ENCODE measurements at regions not wholly inside any gene's neighbourhood (a gene's known extent, or its start where the extent isn't known, plus 50 kb on each side); places are given as distances from the start of the nearest gene placed in this dataset.

DNA sequence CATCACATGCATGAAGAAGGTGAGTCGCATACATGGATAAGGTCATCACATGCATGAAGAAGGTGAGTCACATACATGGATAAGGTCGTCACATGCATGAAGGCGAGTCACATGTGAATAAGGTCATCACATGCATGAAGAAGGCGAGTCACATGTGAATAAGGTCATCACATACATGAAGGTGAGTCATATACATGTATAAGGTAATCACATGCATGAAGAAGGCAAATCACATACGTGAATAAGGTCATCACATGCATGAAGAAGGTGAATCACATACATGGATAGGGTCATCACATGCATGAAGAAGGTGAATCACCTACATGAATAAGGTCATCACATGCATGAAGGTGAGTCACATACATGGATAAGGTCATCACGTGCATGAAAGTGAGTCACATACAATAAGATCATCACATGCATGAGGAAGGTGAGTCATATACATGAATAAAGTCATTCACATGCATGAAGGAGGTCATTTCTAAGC is 105.1 kb upstream of the SDK2 start:
- POLR2A ChIA-PET: no interaction called here
- H3K36me3 Mint-ChIP-seq (ENCODE audit: low read depth): no peaks in the 10 kb centered on the region

DNA sequence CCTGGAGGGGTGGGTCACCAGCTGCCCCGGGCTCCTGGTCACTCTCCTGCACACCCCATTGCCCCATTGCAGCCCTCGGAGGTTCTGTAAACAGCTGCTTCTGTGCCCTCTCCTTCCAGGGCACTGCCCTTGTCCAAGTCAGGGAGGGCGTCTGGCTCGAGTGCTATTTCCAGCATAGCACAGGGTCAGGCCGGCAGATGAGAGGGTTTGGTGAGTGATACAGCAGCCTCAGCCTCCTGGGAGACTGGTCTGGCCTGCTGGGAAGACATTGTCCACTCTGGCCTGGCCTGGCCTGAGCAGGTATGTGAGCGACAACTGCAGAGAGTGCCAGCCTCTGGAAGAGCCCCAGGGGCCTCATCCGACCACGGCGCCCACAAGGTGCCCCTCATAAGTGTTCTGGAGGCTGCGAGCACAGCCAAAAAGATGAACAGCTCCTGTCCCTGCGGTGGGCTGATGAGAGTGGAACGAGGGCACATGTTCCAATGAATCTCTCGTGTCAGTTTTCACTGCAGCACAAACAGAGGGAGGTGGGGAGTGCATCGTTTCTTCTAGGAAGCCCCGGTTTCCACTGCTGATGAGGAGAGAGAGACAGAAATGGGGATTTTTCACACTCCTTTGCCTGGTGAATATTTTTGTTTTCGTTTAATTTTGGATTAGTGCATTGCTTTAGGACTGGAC is 105.8 kb upstream of the SDK2 start:
- ChIA-PET CTCF (interaction anchor here (1.3 to 1.4 kb wide), 2 partner anchors 9 to 20 kb away, joined by 3 read pairs; no protein-coding TSS in a partner anchor), POLR2A (no interaction called here)
- Mint-ChIP-seq H3K27me3 (peaks cover 4% of the 10 kb centered on the region), H3K9me3 (no peaks in the 10 kb centered on the region), H3K4me3 (no peak overlapping the region), H3K36me3 (ENCODE audit: low read depth) (no peaks in the 10 kb centered on the region), H3K4me1 (no peaks in the 10 kb centered on the region), H3K27ac (no peak overlapping the region)
- no peak for DNase-seq

More for the DNA sequence above, 105.1 kb upstream of the SDK2 start:
- no peak for DNase-seq
- Mint-ChIP-seq H3K4me3 (no peak overlapping the region), H3K27ac (no peak overlapping the region), H3K27me3 (no peaks in the 10 kb centered on the region), H3K4me1 (no peaks in the 10 kb centered on the region), H3K9me3 (no peaks in the 10 kb centered on the region)
- CTCF ChIA-PET: interaction anchor here (1.3 to 1.4 kb wide), 2 partner anchors 10 to 21 kb away, joined by 3 read pairs; no protein-coding TSS in a partner anchor

DNA sequence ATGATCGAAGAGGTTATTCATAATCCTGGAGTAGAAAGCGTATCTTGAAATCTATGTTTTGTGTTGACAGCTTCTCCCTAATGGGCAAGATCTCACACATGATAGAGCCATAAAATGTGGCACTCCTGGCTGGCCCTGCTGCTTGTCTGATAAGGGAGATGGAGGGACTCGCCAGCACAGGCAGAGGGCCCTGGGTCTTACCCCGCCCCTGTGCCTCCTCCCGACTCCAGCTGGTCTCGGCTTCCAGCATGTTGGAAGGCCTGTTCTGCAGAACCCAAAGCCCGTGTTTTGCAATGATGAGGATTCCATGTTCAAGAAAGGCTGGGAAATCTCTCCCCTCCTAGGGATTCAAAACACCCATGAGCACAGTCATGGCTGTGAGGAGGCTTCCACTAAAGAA is 106.7 kb upstream of the SDK2 start:
- H3K4me1 Mint-ChIP-seq: no peaks in the 10 kb centered on the region
- no peak overlapping the region for H3K4me3 Mint-ChIP-seq
- no peaks in the 10 kb centered on the region for H3K9me3 Mint-ChIP-seq
- H3K36me3 Mint-ChIP-seq (ENCODE audit: low read depth): no peaks in the 10 kb centered on the region
- no peak overlapping the region for H3K27ac Mint-ChIP-seq
- H3K27me3 Mint-ChIP-seq: peaks cover 4% of the 10 kb centered on the region
- ChIA-PET POLR2A (no interaction called here), CTCF (interaction anchor here (1.3 kb wide), 1 partner anchor 8 kb away, joined by 3 read pairs; no protein-coding TSS in a partner anchor)
- DNase-seq: no peak

DNA sequence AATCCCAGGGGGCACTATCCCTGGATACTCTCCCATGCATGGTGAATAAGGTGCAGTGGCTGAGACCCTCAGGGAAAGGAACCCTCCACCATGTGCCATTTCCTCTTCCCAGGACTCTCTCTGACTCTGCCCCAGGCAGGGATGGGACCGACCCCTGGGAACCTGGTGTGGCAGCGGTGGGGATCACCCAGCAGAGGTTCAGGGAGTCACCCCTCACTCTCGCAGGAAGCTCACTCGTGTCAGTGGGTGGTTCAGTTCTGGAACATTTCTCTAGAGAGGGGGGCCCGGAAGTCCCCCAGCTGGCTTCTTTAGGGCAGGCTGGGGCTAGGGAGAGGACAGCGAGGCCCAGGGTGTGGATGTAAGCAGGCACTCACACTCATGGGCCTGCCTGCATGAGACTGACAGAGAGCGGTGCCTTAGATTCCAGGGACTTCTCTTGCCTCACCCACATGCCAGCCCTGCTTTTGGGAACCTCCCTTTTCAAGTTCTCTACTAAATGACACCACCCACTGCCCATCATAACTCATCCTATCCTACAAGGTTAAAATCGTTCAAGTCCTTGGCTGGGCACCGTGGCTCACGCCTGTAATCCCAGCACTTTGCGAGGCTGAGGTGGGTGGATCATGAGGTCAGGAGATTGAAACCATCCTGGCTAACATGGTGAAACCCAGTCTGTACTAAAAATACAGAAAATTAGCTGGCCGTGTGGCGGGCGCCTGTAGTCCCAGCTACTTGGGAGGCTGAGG is 109.7 kb upstream of the SDK2 start:
- no peak overlapping the region for H3K4me3 Mint-ChIP-seq
- peaks cover 4% of the 10 kb centered on the region for H3K27me3 Mint-ChIP-seq
- POLR2A ChIA-PET: no interaction called here
- H3K9me3 Mint-ChIP-seq: peaks cover 2% of the 10 kb centered on the region
- no peak overlapping the region for H3K27ac Mint-ChIP-seq
- peaks cover 6% of the 10 kb centered on the region for H3K4me1 Mint-ChIP-seq
- DNase-seq: no peak
- H3K36me3 Mint-ChIP-seq (ENCODE audit: low read depth): no peaks in the 10 kb centered on the region
- CTCF ChIA-PET: no interaction called here

DNA sequence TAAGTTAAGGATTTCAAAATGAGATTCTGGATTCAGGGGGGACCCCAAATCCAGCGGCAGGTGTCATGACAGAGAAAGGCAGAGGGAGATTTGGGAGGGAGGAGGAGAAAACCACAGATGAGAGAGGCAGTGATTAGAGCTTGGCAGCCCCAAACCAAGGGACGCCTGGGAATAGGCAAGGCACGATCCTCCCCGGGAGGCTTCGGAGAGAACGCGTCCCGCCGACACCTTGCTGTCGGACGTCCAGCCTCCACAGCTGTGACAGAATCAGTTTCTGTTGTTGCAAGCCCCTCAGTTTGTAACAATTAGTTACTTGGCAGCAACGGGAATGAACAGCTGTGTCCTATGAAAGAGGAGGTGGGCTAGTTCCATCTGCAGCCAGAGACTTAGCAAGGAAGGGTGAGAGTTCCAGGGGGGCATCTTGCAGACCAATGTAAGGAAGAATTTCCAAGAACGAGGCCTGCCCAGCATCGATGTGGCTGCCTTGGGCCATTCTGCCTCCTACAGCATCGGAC is 110.7 kb upstream of the SDK2 start:
- Mint-ChIP-seq H3K27ac (peak overlapping the region; percentile 25), H3K4me1 (peaks cover 6% of the 10 kb centered on the region), H3K4me3 (no peak overlapping the region), H3K27me3 (peaks cover 4% of the 10 kb centered on the region), H3K9me3 (peaks cover 2% of the 10 kb centered on the region), H3K36me3 (ENCODE audit: low read depth) (no peaks in the 10 kb centered on the region)
- ChIA-PET POLR2A (no interaction called here), CTCF (no interaction called here)
- DNase-seq: no peak

DNA sequence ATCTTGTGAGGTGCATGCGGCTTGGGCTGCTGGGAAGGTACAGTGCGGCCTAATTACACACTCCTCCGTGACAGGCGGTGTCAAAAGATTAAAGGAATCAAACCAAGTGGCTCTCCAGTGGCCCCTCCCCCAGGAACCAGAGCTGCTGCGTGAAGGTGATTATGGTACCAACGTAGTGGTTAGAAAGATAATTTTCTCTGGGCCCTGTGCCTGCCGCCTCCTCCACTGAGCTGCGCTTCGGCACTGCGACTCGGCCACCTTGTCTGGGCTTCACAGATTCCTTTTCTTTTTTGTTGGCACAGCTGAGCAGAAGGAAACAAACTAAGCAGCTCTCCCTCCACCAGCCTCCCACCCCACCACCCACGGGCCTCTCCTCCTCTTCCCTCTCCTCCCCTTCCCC is 113.2 kb upstream of the SDK2 start:
- no peak overlapping the region for H3K27ac Mint-ChIP-seq
- peaks cover 6% of the 10 kb centered on the region for H3K4me1 Mint-ChIP-seq
- peaks cover 4% of the 10 kb centered on the region for H3K27me3 Mint-ChIP-seq
- DNase-seq: no peak
- ChIA-PET CTCF (no interaction called here), POLR2A (no interaction called here)
- H3K4me3 Mint-ChIP-seq: no peak overlapping the region
- peaks cover 2% of the 10 kb centered on the region for H3K9me3 Mint-ChIP-seq
- H3K36me3 Mint-ChIP-seq (ENCODE audit: low read depth): no peaks in the 10 kb centered on the region

DNA sequence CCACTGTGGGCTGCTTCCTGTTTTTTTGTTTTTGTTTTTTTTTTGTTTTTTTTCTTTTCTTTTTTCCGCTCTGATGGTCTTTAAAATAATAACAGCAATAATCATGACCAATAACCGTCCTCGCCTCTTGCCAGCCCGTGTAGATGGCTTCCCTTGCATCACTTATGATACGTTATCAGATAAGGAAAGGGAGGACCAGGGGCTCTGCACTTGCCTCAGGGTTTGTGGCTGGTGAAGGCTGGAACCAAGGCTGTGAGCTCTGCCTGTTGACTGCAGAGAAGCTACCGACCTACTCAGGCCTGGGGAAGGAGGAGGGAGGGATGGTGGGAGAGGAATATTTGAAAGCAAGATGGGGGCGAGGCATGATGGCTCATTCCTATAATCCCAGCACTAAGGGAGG is 114.0 kb upstream of the SDK2 start:
- H3K4me3 Mint-ChIP-seq: no peak overlapping the region
- H3K27me3 Mint-ChIP-seq: peaks cover 4% of the 10 kb centered on the region
- H3K9me3 Mint-ChIP-seq: peaks cover 2% of the 10 kb centered on the region
- DNase-seq: no peak
- H3K27ac Mint-ChIP-seq: no peak overlapping the region
- no peaks in the 10 kb centered on the region for H3K36me3 Mint-ChIP-seq (ENCODE audit: low read depth)
- CTCF ChIA-PET: interaction anchor here (0.7 kb wide), 1 partner anchor 11 kb away, joined by 3 read pairs; no protein-coding TSS in a partner anchor
- POLR2A ChIA-PET: no interaction called here
- peaks cover 6% of the 10 kb centered on the region for H3K4me1 Mint-ChIP-seq

DNA sequence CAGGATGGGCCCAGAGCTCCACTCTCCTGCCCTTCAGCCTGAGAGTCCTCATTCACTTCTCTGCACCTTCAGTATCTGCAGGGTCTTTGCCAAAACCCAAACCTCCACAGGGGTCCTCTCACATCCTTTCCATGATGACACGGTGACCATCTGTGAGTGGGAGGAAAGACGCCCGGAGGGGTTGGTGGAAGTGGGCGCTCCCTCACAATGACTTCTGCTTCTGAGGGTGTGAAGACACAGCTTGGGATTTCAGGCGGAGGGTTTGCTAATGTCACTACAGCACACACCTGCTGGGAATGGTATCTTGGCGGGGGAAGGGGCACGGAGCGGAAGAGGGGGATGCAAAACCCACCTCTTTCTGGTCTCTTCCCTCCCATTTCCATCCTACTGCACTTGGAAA is 115.1 kb upstream of the SDK2 start:
- CTCF ChIA-PET: interaction anchor here (0.7 to 0.9 kb wide), 2 partner anchors 9 to 71 kb away, joined by 3 to 4 read pairs; no protein-coding TSS in a partner anchor
- Mint-ChIP-seq H3K27ac (no peak overlapping the region), H3K4me3 (no peak overlapping the region), H3K36me3 (ENCODE audit: low read depth) (no peaks in the 10 kb centered on the region), H3K9me3 (peaks cover 2% of the 10 kb centered on the region), H3K27me3 (peaks cover 4% of the 10 kb centered on the region), H3K4me1 (peaks cover 6% of the 10 kb centered on the region)
- DNase-seq: no peak
- POLR2A ChIA-PET: no interaction called here

DNA sequence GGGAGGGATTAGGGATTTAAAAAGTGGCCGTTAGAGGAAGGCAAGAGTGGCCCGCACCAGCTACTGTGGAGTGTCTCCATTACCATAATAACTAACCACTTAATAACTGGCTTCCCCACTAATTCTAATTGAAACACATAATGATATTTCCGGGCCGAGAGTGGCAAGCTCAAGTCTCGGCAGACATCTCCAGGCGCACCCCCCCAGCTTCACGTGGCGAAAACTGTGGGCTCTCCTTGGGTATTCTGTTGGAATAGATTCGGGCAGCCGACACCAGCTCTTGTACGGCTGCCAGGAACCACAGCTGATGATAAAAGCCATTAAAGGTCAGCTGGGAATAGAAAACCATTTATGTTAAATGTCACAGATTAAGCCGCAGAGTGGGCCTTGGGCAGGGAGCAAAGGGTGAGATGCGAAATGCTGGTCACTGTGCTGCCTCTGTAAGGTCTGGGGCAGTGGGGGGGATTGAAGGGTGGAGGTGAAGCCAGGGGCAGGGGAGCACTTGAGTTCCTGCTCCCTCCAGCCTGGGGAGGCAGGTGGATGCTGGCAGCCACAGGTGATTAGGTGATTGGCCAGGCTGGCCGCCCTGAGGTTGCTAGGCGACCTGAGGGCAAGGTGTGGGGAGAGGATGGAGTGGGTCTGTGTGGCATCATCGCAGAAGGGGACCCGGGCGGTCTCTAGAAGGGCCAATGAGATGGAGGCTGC is 115.6 kb upstream of the SDK2 start:
- POLR2A ChIA-PET: no interaction called here

DNA sequence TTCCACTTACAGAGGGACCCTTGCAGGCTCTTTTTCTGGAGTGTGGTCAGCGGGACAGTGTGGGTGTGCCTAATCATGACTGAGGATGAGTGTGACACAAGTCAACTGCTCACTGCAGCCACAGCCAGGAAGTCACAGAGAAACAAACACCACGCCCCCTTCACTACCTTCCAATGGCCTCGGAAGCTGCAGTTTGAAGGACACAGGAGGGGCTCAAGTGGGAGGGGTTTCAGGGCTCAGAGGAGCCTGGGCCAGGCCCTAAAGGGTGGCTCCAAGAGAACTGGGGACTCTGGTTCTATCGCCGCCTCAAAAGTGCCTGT is 116.2 kb upstream of the SDK2 start:
- peaks cover 6% of the 10 kb centered on the region for H3K4me1 Mint-ChIP-seq
- H3K4me3 Mint-ChIP-seq: no peak overlapping the region
- H3K27ac Mint-ChIP-seq: no peak overlapping the region
- H3K9me3 Mint-ChIP-seq: peaks cover 2% of the 10 kb centered on the region
- no peaks in the 10 kb centered on the region for H3K27me3 Mint-ChIP-seq
- H3K36me3 Mint-ChIP-seq (ENCODE audit: low read depth): no peaks in the 10 kb centered on the region
- POLR2A ChIA-PET: no interaction called here
- no peak for DNase-seq
- CTCF ChIA-PET: no interaction called here

More for the DNA sequence above, 115.6 kb upstream of the SDK2 start:
- no peak for DNase-seq
- H3K4me1 Mint-ChIP-seq: peaks cover 6% of the 10 kb centered on the region
- no peaks in the 10 kb centered on the region for H3K27me3 Mint-ChIP-seq
- H3K27ac Mint-ChIP-seq: no peak overlapping the region
- CTCF ChIA-PET: interaction anchor here (0.9 kb wide), 1 partner anchor 10 kb away, joined by 3 read pairs; no protein-coding TSS in a partner anchor
- no peaks in the 10 kb centered on the region for H3K36me3 Mint-ChIP-seq (ENCODE audit: low read depth)
- peaks cover 2% of the 10 kb centered on the region for H3K9me3 Mint-ChIP-seq
- no peak overlapping the region for H3K4me3 Mint-ChIP-seq

DNA sequence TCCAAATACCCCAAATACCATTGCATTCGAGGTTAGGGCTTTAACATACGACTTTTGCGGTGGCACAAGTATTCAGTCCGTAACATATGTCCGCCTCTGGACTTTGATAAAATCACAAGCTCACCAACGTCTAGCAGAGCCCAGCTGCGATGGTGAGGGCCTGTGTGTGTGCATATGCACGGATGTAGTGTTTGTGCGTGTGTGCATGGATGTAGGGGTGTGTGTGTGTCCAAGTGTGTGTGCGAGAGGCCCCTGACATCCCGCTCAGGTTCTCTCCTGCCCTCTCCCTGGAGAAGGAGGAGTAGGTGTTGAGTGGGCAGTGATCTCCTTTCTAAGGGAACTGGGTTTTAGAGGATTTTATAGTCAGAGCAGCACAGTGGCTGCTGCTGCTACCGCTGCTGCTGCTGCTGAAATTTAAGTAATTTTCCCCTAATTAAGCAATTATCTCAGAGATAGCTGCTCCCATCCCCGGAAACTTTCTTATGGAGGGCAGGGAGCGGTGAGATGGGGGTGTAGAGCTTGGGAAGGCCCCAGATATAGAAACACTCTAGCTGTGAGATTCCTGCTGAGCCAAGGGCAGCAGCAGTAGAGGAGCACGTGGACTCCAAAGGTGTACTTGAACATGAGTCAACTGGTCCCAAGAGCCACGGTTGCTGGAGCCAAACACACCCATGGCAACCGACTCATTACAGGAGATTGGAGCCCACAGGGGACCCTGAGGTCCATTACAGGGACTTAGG is 121.7 kb upstream of the SDK2 start:
- no peaks in the 10 kb centered on the region for H3K9me3 Mint-ChIP-seq
- ChIA-PET POLR2A (no interaction called here), CTCF (no interaction called here)
- no peak for DNase-seq
- H3K36me3 Mint-ChIP-seq (ENCODE audit: low read depth): no peaks in the 10 kb centered on the region
- H3K27me3 Mint-ChIP-seq: peaks cover under 1% of the 10 kb centered on the region
- H3K4me3 Mint-ChIP-seq: no peak overlapping the region
- H3K4me1 Mint-ChIP-seq: no peaks in the 10 kb centered on the region
- no peak overlapping the region for H3K27ac Mint-ChIP-seq

DNA sequence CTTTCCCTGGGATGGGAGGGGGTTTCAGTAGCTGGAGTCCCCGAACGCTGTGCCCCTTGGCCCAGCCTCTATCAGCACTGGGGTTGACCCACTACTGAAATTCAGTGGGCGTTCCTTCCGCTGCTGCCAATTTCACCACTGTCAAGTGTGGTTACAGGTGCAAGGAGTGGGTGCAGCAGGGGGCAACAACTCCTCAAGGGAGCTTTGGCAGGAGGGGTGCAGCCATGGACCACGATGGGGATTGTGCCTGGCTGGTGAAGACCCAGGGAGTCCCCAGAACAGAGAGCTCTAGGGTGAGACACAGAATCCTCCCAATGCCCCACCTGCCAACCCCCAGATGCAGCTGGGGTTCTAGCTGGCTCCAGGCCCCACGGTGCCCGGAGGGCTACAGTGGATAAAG is 123.5 kb upstream of the SDK2 start:
- ChIA-PET CTCF (no interaction called here), POLR2A (no interaction called here)
- Mint-ChIP-seq H3K36me3 (ENCODE audit: low read depth) (no peaks in the 10 kb centered on the region), H3K4me1 (no peaks in the 10 kb centered on the region), H3K9me3 (no peaks in the 10 kb centered on the region), H3K27me3 (peaks cover 4% of the 10 kb centered on the region), H3K27ac (no peak overlapping the region), H3K4me3 (no peak overlapping the region)
- no peak for DNase-seq
